ENCODE measurements at regions not wholly inside any gene's neighbourhood (a gene's known extent, or its start where the extent isn't known, plus 50 kb on each side); places are given as distances from the start of the nearest gene placed in this dataset.

- TF ChIP-seq CTCF (IDR thresholded peaks at IDR 0.05) (no peak), POLR2A (IDR thresholded peaks at IDR 0.05) (no peak)
These were observed 182.2 kb downstream of the TAF11L14 start for GRCh38 chr5:17816505-17816904.
